Skin of body (tissue), 1 donor: ENCODE measurements at regions not wholly inside any gene's neighbourhood (a gene's known extent, or its start where the extent isn't known, plus 50 kb on each side); places are given as distances from the start of the nearest gene placed in this dataset.

ENCODE experiments used
- DNase-seq: peaks from one replicate; lab custom pipeline; 2025; lab: John Stamatoyannopoulos, UW

DNA sequence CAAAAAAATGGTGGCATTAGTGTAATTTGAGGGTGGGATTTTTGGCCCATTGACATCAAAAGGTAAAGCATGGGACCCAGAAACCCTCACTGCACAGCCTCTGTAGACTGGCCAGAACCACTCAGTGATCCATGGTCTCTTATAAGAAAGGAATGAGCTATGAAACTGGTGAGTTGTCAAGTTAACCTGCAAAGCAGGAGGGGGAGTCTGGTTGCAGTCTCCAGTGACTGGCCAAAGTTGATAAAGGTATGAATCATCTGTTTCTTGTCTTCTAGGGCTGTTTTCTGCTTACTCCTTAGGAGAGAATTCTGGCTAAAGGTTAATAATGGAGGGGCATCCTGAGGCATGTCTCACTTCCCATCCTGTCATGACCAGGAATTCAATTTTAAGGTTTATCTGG, 325.2 kb downstream of the TLR4 start:
- DNase-seq: no peak

DNA sequence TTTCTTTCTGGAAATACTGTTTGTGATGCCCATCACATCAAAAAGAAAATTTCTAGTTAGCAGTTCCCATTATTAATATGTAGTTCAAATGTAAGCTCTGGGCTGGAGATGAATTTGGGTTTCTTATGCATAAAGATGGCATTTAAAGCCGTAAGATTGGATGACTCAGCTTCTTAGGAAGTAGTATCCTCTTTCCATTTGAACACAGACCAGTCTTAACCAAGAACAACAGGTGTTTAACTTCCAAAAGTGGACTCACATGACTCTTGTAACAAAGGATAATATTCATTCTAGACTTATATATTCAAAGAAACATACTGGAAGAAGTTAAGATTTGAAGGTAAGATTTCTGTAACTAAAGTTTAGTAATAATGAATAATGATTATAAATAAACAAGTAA, 330.5 kb downstream of the TLR4 start:
- no peak for DNase-seq

DNA sequence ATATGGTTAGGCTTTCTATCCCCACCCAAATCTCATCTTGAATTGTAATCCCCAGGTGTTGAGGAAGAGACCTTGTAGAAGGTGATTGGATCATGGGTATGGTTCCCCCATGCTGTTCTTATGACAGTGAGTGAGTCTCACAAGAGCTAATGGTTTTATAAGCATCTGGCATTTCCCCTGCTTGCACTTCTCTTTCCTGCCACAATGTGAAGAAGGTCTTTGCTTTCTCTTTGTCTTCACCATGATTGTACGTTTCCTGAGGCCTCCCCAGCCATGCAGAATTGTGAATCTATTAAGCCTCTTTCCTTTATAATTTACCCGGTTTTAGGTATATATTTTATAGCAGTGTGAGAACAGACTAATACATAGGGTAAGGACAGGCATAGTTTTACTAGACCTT, 334.5 kb downstream of the TLR4 start:
- DNase-seq: no peak

DNA sequence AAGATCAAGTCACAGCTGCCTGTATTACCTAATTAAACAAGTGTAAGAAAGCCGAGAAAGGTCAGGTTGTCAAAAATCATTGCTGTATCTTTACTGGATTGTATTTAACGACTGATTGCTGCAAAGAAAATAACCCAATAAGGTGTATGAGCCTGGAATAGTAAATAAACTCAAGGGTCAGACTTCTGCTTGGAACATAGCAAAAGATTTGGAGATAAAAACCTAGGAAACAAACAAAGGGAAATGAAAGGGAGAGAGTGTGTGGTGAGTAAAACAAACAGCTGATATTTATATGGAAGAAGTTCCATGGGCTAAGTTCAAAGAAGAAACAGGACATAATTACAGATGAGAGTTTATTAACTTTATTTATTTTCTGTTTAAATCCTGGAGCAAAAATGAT, 354.0 kb downstream of the TLR4 start:
- no peak for DNase-seq

DNA sequence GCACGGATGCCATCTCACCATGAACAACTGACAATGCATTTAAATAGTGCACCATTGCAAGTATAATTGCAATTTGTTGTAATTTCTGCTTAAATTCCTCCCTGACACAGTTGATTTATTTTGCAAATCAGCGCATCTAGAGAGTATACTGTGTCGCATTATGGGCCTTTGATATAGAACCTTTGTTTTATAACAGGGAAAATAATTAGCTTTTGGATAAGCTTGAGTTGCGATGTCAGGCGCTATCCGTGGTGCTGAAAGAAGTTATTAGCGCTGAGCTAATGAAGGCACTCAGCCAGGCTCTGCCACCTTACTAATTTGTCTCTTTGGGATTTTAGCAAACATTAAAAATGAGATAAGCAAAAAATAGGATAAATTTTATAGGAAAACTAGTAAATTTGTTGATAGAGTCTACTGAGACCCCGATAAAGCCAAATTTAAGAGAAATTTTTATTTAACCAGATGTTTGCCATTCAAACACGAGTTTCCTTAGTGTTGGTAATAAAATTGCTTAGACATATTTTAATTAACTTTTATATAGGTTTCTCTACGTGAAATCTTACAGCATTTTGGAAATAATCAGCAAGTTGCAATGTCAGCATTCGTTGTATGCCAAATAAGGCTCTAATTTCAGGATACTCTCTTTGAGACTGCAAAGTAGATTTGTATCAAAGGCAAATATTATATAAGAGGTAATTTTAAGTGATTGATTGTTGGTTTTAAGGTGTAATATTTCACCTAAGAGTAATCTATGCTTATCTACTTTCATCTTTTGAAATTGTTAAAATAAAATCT, 355.5 kb downstream of the TLR4 start:
- DNase-seq: no peak

DNA sequence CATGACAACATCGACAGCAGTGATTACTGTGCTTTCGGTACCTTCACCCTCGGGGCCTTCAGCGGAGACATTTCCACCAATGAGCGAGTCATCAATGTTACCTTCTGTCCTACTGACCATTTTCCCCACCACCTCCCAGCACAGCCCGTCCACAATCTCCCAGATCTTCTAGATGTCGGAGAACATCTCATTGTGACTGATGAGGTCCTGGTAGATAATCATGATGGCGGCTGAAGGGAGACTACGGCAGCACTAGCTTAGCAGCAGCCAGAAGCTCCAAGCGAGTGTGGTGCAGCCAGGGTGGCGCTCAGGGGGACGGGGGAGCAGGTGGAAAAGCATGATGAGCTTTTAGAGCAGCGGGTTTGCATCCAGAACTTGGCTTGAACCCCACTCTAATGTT, 379.0 kb downstream of the TLR4 start:
- no peak for DNase-seq

DNA sequence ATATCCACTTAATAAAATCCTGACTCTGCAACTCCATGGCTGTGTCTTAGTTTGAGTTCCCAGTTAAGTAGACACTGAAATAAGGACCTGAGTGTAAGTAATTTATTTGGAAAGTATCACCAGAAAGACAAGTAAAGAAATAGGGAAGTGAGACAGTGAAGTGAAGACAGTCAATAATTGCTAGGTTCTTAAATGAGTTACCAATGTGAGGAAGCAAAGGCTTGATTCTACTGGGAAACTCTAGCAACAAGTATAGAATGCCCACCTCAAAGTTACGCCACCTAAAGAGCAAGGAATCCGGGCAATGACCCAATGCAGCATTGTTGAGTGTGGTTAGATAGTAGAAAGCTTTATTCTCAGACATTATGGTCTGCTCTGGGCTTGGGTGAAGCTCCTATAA, 383.9 kb downstream of the TLR4 start:
- DNase-seq: no peak

DNA sequence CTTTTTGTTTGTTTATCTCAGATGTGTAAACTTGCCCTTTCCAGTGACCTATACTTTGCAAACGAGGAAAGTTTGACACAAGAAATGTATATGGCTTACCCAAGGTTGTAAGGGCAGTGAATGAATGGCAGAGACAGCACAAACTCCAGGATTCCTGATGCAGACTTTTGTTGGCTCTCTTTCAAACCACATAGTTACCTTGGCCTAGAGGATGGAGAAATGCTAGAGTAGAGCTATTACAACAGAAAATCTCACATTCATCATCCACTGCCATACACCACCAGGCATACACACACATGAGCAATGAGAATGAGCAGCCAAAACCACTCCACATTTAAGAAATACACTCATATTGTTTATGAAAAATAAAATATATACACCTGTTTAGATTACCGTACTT, 387.0 kb downstream of the TLR4 start:
- DNase-seq: no peak

DNA sequence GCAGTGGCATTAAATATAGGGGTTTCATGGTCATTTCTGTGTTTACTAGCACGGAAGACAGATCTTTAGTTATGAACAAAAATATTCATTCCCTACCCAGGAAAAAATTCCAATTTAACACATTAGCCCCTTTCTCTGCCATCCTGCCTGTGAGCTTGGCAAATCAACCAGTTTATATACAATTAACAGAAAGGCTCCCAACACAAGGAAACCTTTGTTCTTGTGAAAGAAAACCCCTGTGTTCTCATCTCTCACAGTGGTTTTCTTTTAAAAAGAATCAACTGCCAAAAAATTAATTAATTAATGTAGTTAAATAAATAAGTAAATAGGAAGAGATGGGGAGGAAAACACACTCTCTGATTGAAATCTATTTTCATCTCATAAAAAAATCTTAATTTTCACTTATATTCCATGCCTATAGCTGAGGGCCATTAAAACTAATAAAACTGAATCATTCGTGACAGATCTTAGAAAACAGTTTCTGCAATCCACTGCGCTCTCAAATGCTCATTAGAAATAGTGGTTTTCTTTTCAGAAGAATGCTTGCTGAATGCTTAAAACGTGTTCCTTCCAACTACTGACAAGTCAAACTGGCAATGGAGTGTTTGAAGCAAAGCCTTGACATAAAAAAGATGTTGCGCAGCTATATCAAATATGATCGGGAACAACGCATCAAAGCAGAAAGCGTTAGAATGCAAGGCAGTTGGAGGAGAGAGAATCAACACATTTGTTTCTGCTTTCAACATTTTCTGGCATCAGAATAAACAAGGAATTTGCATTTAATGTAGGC, 387.7 kb downstream of the TLR4 start:
- DNase-seq: no peak

DNA sequence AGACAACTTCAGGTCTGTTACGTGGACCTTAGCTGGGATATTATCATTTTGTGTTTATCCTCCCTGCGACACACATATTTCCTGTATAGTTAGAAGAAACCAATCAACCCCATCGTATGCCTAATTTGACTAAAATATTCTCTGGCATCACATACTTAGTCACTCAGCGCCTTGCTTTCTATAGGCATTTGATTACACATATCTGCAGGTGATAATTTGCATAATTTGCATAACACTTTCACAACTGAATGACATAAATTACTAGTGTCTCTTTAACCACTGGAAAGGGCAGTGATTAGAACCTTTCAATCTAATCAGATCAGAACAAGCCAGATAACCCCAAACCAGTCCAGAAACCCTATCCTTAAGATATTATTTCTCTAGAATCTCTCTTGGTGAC, 390.2 kb downstream of the TLR4 start:
- no peak for DNase-seq

DNA sequence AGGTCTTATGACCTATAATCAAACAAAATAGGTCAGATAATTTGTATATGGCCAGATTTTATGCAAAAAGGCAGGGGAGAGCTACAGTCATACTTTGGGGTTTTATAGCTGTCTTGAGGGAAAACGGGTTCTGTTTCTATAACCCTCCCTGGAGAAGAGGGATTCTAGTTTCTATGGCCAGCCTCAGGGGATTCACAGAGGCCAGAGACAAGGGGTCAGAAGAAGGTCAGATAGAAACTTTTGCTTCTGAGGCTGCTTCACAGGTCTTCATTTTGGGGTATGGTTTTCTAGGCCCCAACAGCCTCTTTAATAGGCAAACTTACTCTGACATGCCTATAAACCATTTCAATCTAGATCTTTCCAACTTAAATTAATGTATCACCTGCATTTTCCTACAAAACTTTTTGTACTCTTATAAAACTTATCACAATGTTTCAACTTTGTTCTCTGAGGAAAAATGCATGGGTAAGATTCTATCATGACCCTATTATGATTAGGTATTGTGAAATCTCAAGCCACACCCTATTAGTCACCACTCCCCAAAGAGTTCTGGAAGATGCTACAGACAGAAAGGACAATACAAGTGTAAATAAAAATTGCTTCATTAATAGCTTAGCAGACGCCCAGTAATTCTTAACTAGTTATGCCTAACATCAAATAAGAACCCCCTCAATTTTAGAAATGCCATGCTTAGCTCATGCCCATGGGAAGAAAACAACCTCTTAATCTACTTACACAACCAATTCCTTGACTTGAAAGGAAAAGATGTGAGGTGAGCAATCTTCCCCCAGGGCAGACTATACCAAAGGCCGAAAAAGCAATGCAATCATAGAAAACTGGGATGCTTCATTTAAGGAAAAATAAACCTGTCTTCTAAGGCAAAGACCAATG, 396.6 kb downstream of the TLR4 start:
- DNase-seq: no peak

DNA sequence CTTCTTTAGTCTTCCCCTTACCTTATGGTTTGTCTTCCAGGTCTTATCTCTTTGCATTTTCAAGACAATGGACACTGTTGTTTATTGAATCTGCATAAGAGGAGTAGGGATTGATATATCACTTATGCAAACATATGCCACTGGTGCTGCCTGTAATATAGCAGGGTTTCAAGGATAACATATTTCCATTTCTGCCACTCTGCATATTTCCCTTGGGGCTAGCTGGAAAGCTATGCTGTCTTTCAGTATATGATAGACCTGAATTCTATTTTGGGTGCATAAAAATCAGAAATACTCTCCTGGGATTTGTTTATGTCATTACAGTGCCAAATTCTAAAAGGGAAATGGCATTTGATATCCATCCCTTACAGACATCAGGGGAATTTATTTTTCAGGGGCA, 400.2 kb downstream of the TLR4 start:
- DNase-seq: no peak

DNA sequence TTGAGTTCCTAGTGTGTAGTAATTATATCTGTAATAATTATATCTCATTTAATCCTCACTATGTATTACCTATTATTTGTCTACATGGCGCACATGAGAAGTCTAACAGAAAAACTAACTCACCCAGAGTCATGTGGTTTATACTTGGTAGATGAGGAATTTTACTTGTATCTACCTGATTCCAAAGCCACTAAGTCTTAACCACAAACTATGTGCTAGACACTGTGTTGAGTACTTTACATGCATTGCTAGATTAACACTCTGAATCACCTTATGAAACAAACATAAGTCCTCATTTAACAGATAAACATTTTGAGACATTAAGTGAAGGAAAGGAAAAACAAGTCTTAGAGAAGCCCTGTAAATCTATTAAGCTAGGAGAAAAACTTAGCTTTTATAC, 404.8 kb downstream of the TLR4 start:
- DNase-seq: no peak

DNA sequence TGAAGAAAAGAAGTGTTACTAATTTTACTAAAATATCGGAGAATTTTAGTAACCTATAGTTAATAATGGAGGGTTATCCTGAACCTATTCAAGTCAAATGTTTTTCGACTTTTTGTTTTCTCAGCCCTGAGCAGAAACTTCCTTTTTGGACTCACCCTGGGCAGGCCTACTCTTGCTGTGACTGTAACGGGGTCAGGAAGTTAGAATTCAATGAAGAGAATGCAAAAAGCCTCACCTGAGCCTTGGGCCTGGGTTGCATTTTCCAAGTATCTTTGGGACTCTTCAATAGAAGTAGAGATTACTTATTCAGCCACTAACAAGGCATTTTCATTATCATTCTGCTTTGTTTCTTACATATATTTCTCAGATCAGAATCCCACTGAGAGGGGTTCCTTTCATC, 405.3 kb downstream of the TLR4 start:
- no peak for DNase-seq

DNA sequence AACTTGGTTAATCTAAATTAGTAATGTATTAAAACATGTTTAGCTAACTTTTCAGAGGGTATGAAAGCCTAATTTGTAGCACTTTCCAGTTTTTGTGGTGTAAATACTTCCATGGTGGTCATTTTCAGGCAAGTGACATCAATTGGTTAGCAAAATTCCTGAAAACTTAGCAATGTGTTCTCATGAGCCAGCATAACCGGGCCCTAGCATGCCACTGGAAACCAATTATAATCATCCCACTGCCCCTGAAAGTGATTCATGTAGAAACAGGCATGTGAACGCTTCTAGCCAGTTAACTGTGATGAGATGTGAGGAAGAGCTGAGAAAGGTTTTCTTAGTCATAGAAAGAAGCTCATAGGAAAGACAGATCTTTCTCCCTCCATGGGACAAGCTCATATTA, 417.2 kb downstream of the TLR4 start:
- no peak for DNase-seq

DNA sequence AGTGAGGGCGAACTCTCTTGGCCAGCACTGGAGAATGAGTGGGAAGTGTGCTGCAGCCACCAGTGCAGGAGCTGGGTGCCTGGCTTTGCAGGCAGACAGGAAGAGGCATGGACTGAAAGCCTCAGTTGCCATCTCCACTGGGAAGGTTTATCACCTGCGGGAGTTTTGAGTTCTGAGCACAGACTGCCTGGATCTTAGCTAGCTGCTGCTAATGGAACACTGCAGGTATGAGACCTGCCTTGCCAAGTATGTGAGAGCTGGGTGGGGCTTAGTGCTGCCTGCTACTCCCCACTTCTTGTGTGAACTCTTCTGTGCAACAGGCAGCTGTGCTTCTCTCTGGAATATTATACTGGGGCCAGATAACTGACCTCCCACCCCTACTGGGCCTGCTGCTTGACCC, 424.1 kb downstream of the TLR4 start:
- no peak for DNase-seq

DNA sequence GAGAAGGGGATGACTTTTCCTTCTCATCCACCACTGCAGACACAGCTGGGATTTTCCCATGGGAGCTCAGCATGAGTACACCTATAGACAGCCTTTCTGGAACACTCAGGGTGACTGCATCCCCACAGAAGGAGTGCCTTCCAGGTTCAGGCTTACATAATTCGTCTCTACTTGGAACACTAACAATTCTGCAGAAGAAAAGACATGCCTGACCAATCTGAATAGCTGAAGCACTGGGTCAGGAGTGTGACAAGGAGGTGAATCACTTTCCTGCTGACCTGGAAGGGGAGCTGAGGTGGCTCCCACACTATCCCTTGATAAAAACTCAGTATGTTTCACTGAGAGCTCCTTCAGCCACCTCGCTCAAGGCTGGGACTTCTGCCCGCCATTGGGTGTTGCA, 425.3 kb downstream of the TLR4 start:
- DNase-seq: no peak

DNA sequence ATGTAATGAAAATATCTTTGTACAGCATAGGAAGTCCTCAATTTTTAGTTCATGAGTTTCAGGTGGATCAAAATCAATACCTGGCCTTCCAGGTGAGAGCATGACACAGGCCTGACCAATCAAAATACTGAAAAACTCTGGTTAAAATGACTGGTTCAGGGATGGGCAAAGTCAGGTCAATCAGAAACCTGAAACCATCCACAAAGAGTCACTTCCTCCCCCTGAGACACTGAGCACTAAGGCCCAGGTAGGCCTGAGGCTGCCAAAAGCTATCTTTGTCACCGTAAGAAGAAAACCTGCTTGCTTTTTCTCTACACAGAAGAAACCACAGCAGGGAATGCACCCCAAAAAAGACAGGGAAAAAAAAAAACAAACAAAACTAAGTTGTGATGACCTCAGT, 444.8 kb downstream of the TLR4 start:
- no peak for DNase-seq

DNA sequence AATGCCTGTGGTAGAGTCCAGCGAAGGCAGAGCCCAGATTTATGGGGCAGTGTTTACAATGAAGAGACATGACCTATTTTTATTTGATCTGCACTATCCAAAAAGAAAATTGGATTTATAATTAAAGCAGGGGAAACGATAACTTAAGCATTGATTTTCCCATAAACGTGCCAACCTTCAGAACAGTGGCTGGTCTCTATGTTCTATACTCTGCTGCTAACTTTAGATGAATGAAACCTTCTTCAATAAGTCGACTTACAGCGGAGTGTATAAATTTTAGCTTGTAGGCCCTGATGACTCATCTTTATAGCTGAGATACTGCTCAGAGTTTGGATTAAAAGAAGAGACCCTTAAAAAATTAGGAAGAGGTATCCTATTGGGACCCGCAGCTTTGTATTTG, 452.6 kb downstream of the TLR4 start:
- no peak for DNase-seq

DNA sequence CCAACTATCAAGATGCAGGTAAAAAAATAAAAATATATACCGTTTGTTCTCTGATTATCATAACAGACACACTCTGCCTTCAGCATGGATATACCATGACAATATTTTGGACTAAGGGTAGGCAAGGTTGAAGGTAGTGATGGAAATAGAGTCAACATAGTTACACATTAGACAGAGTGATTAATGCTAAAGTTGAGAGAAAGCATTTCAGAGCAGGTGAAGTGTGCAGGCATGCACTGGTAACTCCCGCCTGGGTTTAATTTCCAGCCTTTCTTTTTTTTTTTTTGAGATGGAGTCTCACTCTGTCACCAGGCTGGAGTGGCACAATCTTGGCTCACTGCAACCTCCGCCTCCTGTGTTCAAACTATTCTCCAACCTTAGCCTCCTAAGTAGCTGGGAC, 458.5 kb downstream of the TLR4 start:
- no peak for DNase-seq

DNA sequence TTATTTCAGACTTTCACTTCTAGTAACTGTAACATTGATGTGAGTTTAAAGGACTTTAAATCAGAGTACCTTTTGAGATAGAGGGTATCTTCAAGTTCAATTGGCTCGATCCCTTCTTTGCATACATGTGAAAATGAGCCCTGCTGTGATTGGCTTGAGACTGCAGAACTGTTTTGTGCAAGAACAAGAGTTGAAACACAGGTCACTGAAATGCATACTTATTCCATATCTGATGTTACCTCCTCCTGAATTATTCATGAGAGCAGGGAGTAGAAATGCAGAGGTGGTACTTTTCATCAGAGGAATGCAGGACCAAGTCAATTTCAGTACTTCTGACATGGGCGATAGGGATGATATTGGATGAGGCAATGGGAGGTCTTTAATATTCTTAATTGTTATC, 459.5 kb downstream of the TLR4 start:
- no peak for DNase-seq

DNA sequence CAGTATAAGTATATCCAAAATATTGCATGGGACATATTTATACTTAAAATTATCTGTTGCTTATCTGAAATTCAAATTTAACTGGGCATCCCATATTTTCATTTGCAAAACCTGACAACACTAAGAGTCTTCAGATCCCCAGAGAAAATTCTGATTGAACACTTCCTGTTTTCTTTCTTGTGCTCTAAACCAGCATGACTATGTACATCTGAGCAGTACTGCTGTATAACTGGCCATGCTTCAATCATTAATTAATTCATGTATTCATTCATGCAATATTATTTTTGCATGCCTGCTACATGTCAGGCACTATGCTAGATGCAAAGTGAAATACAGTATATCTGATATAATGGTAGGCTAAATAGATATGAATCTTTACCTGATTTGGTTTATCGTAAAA, 461.2 kb downstream of the TLR4 start:
- DNase-seq: no peak
